ENCODE measurements at regions not wholly inside any gene's neighbourhood (a gene's known extent, or its start where the extent isn't known, plus 50 kb on each side); places are given as distances from the start of the nearest gene placed in this dataset.
A peak's percentile ranks its signal among the peaks of the same experiment; 100 is the strongest.

DNA sequence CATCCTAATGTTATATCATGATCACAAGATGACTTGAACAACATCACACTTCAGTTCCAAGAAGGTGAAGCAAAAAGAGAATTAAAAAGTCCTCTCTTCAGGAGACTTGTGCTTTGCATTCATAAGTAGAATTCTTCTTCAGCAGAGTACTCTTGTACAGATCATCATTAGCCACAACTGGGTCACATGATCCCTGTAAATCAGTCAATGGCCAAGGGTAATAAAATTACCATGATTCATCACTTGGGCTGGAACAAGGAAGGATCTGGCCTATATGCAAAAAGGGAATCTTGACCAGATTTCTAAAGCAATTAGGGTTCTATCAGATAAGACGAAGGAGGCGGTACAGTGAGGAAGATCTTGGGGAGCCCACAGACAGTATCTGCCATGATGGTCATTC lies 458.0 kb upstream of the DEPDC1 start:
- no peak for TF ChIP-seq TOX (CRISPR knock-in tag; IDR thresholded peaks at IDR 0.05; ENCODE audit: borderline replicate concordance)
- no peak for TF ChIP-seq RARB (CRISPR knock-in tag; IDR thresholded peaks at IDR 0.05)
- TF ChIP-seq, protein P1, sequence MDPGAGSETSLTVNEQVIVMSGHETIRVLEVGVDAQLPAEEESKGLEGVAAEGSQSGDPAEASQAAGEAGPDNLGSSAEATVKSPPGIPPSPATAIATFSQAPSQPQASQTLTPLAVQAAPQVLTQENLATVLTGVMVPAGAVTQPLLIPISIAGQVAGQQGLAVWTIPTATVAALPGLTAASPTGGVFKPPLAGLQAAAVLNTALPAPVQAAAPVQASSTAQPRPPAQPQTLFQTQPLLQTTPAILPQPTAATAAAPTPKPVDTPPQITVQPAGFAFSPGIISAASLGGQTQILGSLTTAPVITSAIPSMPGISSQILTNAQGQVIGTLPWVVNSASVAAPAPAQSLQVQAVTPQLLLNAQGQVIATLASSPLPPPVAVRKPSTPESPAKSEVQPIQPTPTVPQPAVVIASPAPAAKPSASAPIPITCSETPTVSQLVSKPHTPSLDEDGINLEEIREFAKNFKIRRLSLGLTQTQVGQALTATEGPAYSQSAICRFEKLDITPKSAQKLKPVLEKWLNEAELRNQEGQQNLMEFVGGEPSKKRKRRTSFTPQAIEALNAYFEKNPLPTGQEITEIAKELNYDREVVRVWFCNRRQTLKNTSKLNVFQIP (CRISPR knock-in tag; IDR thresholded peaks at IDR 0.05; ENCODE audit: borderline replicate concordance, low read depth) = no peak
- TF ChIP-seq ISL1 (CRISPR knock-in tag; IDR thresholded peaks at IDR 0.05) = peak; percentile 54
- TF ChIP-seq, protein P2, sequence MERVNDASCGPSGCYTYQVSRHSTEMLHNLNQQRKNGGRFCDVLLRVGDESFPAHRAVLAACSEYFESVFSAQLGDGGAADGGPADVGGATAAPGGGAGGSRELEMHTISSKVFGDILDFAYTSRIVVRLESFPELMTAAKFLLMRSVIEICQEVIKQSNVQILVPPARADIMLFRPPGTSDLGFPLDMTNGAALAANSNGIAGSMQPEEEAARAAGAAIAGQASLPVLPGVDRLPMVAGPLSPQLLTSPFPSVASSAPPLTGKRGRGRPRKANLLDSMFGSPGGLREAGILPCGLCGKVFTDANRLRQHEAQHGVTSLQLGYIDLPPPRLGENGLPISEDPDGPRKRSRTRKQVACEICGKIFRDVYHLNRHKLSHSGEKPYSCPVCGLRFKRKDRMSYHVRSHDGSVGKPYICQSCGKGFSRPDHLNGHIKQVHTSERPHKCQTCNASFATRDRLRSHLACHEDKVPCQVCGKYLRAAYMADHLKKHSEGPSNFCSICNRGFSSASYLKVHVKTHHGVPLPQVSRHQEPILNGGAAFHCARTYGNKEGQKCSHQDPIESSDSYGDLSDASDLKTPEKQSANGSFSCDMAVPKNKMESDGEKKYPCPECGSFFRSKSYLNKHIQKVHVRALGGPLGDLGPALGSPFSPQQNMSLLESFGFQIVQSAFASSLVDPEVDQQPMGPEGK (CRISPR knock-in tag; IDR thresholded peaks at IDR 0.05; ENCODE audit: borderline replicate concordance) = no peak
- no peak for TF ChIP-seq ZNF70 (CRISPR knock-in tag; IDR thresholded peaks at IDR 0.05)
- TF ChIP-seq OSR1 (CRISPR knock-in tag; IDR thresholded peaks at IDR 0.05) = no peak
- no peak for TF ChIP-seq ZNF565 (CRISPR knock-in tag; conservative IDR thresholded peaks at IDR 0.05; ENCODE audit: low read depth)
- TF ChIP-seq ZC3H10 (CRISPR knock-in tag; IDR thresholded peaks at IDR 0.05) = no peak
